Parathyroid adenoma (tissue), 2 donors: ENCODE measurements at regions not wholly inside any gene's neighbourhood (a gene's known extent, or its start where the extent isn't known, plus 50 kb on each side); places are given as distances from the start of the nearest gene placed in this dataset.
A peak's percentile ranks its signal among the peaks of the same experiment; 100 is the strongest.

Experiments
- H2AFZ ChIP-seq: fragments of 300-600 bp; sonication (generic); one replicate; pipeline ENCODE4 v1.7.0; 2017; ENCODE audit warnings: antibody characterized with exemption, mild to moderate bottlenecking
- H3K27ac ChIP-seq: fragments of 300-600 bp; sonication (generic); one replicate; pipeline ENCODE4 v1.7.0; 2017
- H3K27me3 ChIP-seq: fragments of 300-600 bp; sonication (generic); one replicate; pipeline ENCODE4 v1.7.0; 2017; ENCODE audit warnings: low read length; ENCODE audit not compliant: control insufficient read depth, insufficient read depth
- H3K36me3 ChIP-seq: fragments of 300-600 bp; sonication (generic); one replicate; pipeline ENCODE4 v1.7.0; 2017; ENCODE audit warnings: low read length; ENCODE audit not compliant: control insufficient read depth, insufficient read depth
- H3K4me1 ChIP-seq: fragments of 300-600 bp; sonication (generic); one replicate; pipeline ENCODE4 v1.7.0; 2017; ENCODE audit warnings: control low read depth
- H3K4me2 ChIP-seq: fragments of 300-600 bp; sonication (generic); one replicate; pipeline ENCODE4 v1.7.0; 2017; ENCODE audit warnings: low read length
- H3K4me3 ChIP-seq: fragments of 300-600 bp; sonication (generic); one replicate; pipeline ENCODE4 v1.7.0; 2017; ENCODE audit warnings: low read depth, low read length
- H3K79me2 ChIP-seq: fragments of 300-600 bp; sonication (generic); one replicate; pipeline ENCODE4 v1.7.0; 2017; ENCODE audit warnings: control low read depth
- H3K9ac ChIP-seq: fragments of 300-600 bp; sonication (generic); one replicate; pipeline ENCODE4 v1.7.0; 2017; ENCODE audit warnings: mild to moderate bottlenecking
- H3K9me3 ChIP-seq: fragments of 300-600 bp; sonication (generic); one replicate; pipeline ENCODE4 v1.7.0; 2017; ENCODE audit warnings: low read length; ENCODE audit not compliant: control insufficient read depth
- TF ChIP-seq, protein P1 (sequence below): fragments of 300-600 bp; sonication (generic); IDR thresholded peaks from one replicate; pipeline ENCODE4 v1.7.0; 2017; ENCODE audit warnings: antibody characterized with exemption, mild to moderate bottlenecking
- donor health status: primary hyperparathyroidism.

DNA sequence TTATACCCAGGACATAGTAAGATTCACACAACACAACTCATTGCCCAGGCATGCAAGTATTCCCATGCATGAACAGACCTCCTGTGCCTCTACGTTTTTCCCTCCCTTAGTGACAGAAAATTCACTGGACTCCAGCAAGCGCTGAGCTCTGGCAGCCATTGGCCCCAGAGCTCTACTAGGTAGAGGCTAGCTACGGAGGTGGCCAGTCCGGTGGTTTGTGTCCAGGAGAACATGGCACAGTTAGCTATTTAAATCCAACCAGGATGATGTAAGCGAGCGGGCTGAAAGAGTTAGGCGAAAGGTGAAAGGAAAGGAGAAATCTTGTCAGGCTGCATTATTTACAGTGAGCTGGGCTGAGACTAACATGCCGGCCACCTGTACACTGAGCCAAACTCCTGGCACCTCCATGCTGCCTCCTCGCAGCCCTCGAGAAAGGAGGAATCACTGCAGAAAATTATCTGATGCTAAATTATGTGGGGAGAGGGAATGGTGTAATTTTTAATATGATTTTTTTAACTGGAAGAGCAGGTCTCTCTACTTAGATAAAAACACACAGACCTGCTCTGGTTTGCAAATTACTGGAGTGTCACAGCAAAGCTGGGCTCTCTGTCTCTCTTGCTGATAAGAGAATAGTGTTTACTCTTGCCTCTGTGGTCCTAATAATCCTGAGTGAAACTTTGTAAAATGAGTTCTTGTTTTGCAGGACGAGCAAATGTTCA is 50.1 kb upstream of the ARMC2 start:
- TF ChIP-seq, protein P1, sequence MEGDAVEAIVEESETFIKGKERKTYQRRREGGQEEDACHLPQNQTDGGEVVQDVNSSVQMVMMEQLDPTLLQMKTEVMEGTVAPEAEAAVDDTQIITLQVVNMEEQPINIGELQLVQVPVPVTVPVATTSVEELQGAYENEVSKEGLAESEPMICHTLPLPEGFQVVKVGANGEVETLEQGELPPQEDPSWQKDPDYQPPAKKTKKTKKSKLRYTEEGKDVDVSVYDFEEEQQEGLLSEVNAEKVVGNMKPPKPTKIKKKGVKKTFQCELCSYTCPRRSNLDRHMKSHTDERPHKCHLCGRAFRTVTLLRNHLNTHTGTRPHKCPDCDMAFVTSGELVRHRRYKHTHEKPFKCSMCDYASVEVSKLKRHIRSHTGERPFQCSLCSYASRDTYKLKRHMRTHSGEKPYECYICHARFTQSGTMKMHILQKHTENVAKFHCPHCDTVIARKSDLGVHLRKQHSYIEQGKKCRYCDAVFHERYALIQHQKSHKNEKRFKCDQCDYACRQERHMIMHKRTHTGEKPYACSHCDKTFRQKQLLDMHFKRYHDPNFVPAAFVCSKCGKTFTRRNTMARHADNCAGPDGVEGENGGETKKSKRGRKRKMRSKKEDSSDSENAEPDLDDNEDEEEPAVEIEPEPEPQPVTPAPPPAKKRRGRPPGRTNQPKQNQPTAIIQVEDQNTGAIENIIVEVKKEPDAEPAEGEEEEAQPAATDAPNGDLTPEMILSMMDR, result no peak
- H3K36me3 ChIP-seq, result no peaks in the 10 kb centered on the region
- H3K27me3 ChIP-seq, result no peaks in the 10 kb centered on the region
- H3K4me1 ChIP-seq, result peaks cover 7% of the 10 kb centered on the region
- H3K9ac ChIP-seq, result no peak overlapping the region
- H3K79me2 ChIP-seq, result no peaks in the 10 kb centered on the region
- peak overlapping the region; percentile 51 for H2AFZ ChIP-seq
- no peak overlapping the region for H3K4me3 ChIP-seq
- H3K9me3 ChIP-seq, result no peaks in the 10 kb centered on the region
- no peak overlapping the region for H3K27ac ChIP-seq
- H3K4me2 ChIP-seq, result no peak overlapping the region
